ENCODE measurements at regions not wholly inside any gene's neighbourhood (a gene's known extent, or its start where the extent isn't known, plus 50 kb on each side); places are given as distances from the start of the nearest gene placed in this dataset.
"Not testable (repeated sequence)": the region's sequence is repeated elsewhere in the genome, so short reads cannot be mapped to it uniquely, and the experiment has no call there.

- H2BK5ac ChIP-seq (ENCODE audit: low read depth, low read length, poor library complexity, severe bottlenecking): no peak overlapping the region
- WGBS: 88% methylated on average over 2 of the region's 4 CpGs
- no peak overlapping the region for H4K91ac ChIP-seq (ENCODE audit: low read length)
- H2BK15ac ChIP-seq (ENCODE audit: low read depth, poor library complexity, severe bottlenecking): no peak overlapping the region
- H3K4me2 ChIP-seq (ENCODE audit: low read length, poor library complexity, severe bottlenecking): no peak overlapping the region
- no peak overlapping the region for H2BK120ac ChIP-seq (ENCODE audit: low read depth, low read length)
- H3K36me3 ChIP-seq (ENCODE audit: control insufficient read depth in 1 of 2, insufficient read depth in 2 of 2, low read depth in 1 of 2, low read length in 2 of 2): no peaks in the 10 kb centered on the region
- no peak overlapping the region for H3K14ac ChIP-seq (ENCODE audit: low read length in 2 of 2)
- no peak overlapping the region for H2AK5ac ChIP-seq (ENCODE audit: low read length, severe bottlenecking)
- no peaks in the 10 kb centered on the region for H3K79me1 ChIP-seq (replicated peaks; ENCODE audit: low read length, poor library complexity, severe bottlenecking)
- no peak overlapping the region for H3K23ac ChIP-seq (ENCODE audit: low read length in 2 of 2)
- H3K4me1 ChIP-seq (ENCODE audit: control insufficient read depth, insufficient read depth, low read depth, low read length): no peaks in the 10 kb centered on the region
- H3K9ac ChIP-seq (ENCODE audit: low read length): no peak overlapping the region
- no peak overlapping the region for H3K4me3 ChIP-seq (ENCODE audit: insufficient read depth in 1 of 2, low read depth in 1 of 2, low read length in 2 of 2)
- H3K27me3 ChIP-seq (ENCODE audit: control insufficient read depth in 1 of 2, insufficient read depth in 1 of 2, low read length in 2 of 2): no peaks in the 10 kb centered on the region
- no peak overlapping the region for H4K8ac ChIP-seq (ENCODE audit: low read length)
- H3K9me3 ChIP-seq (ENCODE audit: control insufficient read depth, low read length): peaks cover 10% of the 10 kb centered on the region
- H3K18ac ChIP-seq (ENCODE audit: low read depth in 1 of 2, low read length in 2 of 2): no peak overlapping the region
- no peak overlapping the region for H3K27ac ChIP-seq (ENCODE audit: low read length, poor library complexity, severe bottlenecking)
- H2BK12ac ChIP-seq (ENCODE audit: low read length in 2 of 2): no peak overlapping the region
- DNase-seq: no peak
- H3K4ac ChIP-seq (ENCODE audit: low read depth in 1 of 2, low read length in 2 of 2): no peak overlapping the region
- H2AFZ ChIP-seq (ENCODE audit: low read depth, low read length): no peak overlapping the region
Observed at GRCh38 chr9:85298499-85298898, 443.3 kb downstream of the AGTPBP1 start.

- H3K9ac ChIP-seq (ENCODE audit: low read length); H3K4ac ChIP-seq (ENCODE audit: low read depth in 1 of 2, low read length in 2 of 2); H2BK120ac ChIP-seq (ENCODE audit: low read depth, low read length); H3K27me3 ChIP-seq (ENCODE audit: control insufficient read depth in 1 of 2, insufficient read depth in 1 of 2, low read length in 2 of 2); H3K27ac ChIP-seq (ENCODE audit: low read length, poor library complexity, severe bottlenecking); H2AK5ac ChIP-seq (ENCODE audit: low read length, severe bottlenecking); H3K4me1 ChIP-seq (ENCODE audit: control insufficient read depth, insufficient read depth, low read depth, low read length); H3K18ac ChIP-seq (ENCODE audit: low read depth in 1 of 2, low read length in 2 of 2); H2AFZ ChIP-seq (ENCODE audit: low read depth, low read length); H2BK12ac ChIP-seq (ENCODE audit: low read length in 2 of 2); H3K79me1 ChIP-seq (replicated peaks; ENCODE audit: low read length, poor library complexity, severe bottlenecking); H3K4me3 ChIP-seq (ENCODE audit: insufficient read depth in 1 of 2, low read depth in 1 of 2, low read length in 2 of 2); H3K4me2 ChIP-seq (ENCODE audit: low read length, poor library complexity, severe bottlenecking); H3K23ac ChIP-seq (ENCODE audit: low read length in 2 of 2); H4K8ac ChIP-seq (ENCODE audit: low read length); H2BK5ac ChIP-seq (ENCODE audit: low read depth, low read length, poor library complexity, severe bottlenecking); H3K36me3 ChIP-seq (ENCODE audit: control insufficient read depth in 1 of 2, insufficient read depth in 2 of 2, low read depth in 1 of 2, low read length in 2 of 2); DNase-seq; H3K14ac ChIP-seq (ENCODE audit: low read length in 2 of 2); H4K91ac ChIP-seq (ENCODE audit: low read length); H2BK15ac ChIP-seq (ENCODE audit: low read depth, poor library complexity, severe bottlenecking): not testable (repeated sequence)
- peaks cover 10% of the 10 kb centered on the region for H3K9me3 ChIP-seq (ENCODE audit: control insufficient read depth, low read length)
- WGBS: 100% methylated on average over 2 of the region's 5 CpGs
Observed at GRCh38 chr9:85295244-85295643, 446.5 kb downstream of the AGTPBP1 start.

- no peaks in the 10 kb centered on the region for H3K9me3 ChIP-seq (ENCODE audit: control insufficient read depth, low read length)
- no peak overlapping the region for H2AFZ ChIP-seq (ENCODE audit: low read depth, low read length)
- no peak overlapping the region for H3K23ac ChIP-seq (ENCODE audit: low read length in 2 of 2)
- no peak overlapping the region for H3K18ac ChIP-seq (ENCODE audit: low read depth in 1 of 2, low read length in 2 of 2)
- no peak overlapping the region for H3K4me3 ChIP-seq (ENCODE audit: insufficient read depth in 1 of 2, low read depth in 1 of 2, low read length in 2 of 2)
- no peak for DNase-seq
- no peak overlapping the region for H3K9ac ChIP-seq (ENCODE audit: low read length)
- no peak overlapping the region for H3K14ac ChIP-seq (ENCODE audit: low read length in 2 of 2)
- H4K8ac ChIP-seq (ENCODE audit: low read length): no peak overlapping the region
- no peak overlapping the region for H2AK5ac ChIP-seq (ENCODE audit: low read length, severe bottlenecking)
- H3K27ac ChIP-seq (ENCODE audit: low read length, poor library complexity, severe bottlenecking): no peak overlapping the region
- H3K4me2 ChIP-seq (ENCODE audit: low read length, poor library complexity, severe bottlenecking): no peak overlapping the region
- no peak overlapping the region for H2BK5ac ChIP-seq (ENCODE audit: low read depth, low read length, poor library complexity, severe bottlenecking)
- no peak overlapping the region for H3K4ac ChIP-seq (ENCODE audit: low read depth in 1 of 2, low read length in 2 of 2)
- no peaks in the 10 kb centered on the region for H3K79me1 ChIP-seq (replicated peaks; ENCODE audit: low read length, poor library complexity, severe bottlenecking)
- no peaks in the 10 kb centered on the region for H3K4me1 ChIP-seq (ENCODE audit: control insufficient read depth, insufficient read depth, low read depth, low read length)
- H4K91ac ChIP-seq (ENCODE audit: low read length): no peak overlapping the region
- no peak overlapping the region for H2BK12ac ChIP-seq (ENCODE audit: low read length in 2 of 2)
- 71% methylated on average over 4 of the region's 4 CpGs for WGBS
- no peak overlapping the region for H2BK120ac ChIP-seq (ENCODE audit: low read depth, low read length)
- no peak overlapping the region for H2BK15ac ChIP-seq (ENCODE audit: low read depth, poor library complexity, severe bottlenecking)
- H3K27me3 ChIP-seq (ENCODE audit: control insufficient read depth in 1 of 2, insufficient read depth in 1 of 2, low read length in 2 of 2): peaks cover 0 to 3% of the 10 kb centered on the region in 2 experiments
- no peaks in the 10 kb centered on the region for H3K36me3 ChIP-seq (ENCODE audit: control insufficient read depth in 1 of 2, insufficient read depth in 2 of 2, low read depth in 1 of 2, low read length in 2 of 2)
Observed at GRCh38 chr9:85292261-85292660, 449.5 kb downstream of the AGTPBP1 start.

- Histone ChIP-seq H3K27ac (ENCODE audit: low read length, poor library complexity, severe bottlenecking) (no peak overlapping the region), H4K91ac (ENCODE audit: low read length) (no peak overlapping the region), H3K27me3 (ENCODE audit: control insufficient read depth in 1 of 2, insufficient read depth in 1 of 2, low read length in 2 of 2) (peaks cover 0 to 3% of the 10 kb centered on the region in 2 experiments), H2AFZ (ENCODE audit: low read depth, low read length) (no peak overlapping the region), H3K4ac (ENCODE audit: low read depth in 1 of 2, low read length in 2 of 2) (no peak overlapping the region), H2BK120ac (ENCODE audit: low read depth, low read length) (no peak overlapping the region), H3K14ac (ENCODE audit: low read length in 2 of 2) (no peak overlapping the region), H3K36me3 (ENCODE audit: control insufficient read depth in 1 of 2, insufficient read depth in 2 of 2, low read depth in 1 of 2, low read length in 2 of 2) (no peaks in the 10 kb centered on the region), H4K8ac (ENCODE audit: low read length) (no peak overlapping the region), H2BK12ac (ENCODE audit: low read length in 2 of 2) (no peak overlapping the region), H3K79me1 (replicated peaks; ENCODE audit: low read length, poor library complexity, severe bottlenecking) (no peaks in the 10 kb centered on the region), H2BK15ac (ENCODE audit: low read depth, poor library complexity, severe bottlenecking) (no peak overlapping the region), H3K9ac (ENCODE audit: low read length) (no peak overlapping the region), H2BK5ac (ENCODE audit: low read depth, low read length, poor library complexity, severe bottlenecking) (no peak overlapping the region), H3K4me1 (ENCODE audit: control insufficient read depth, insufficient read depth, low read depth, low read length) (no peaks in the 10 kb centered on the region), H3K9me3 (ENCODE audit: control insufficient read depth, low read length) (no peaks in the 10 kb centered on the region), H3K4me2 (ENCODE audit: low read length, poor library complexity, severe bottlenecking) (no peak overlapping the region), H3K18ac (ENCODE audit: low read depth in 1 of 2, low read length in 2 of 2) (no peak overlapping the region), H3K4me3 (ENCODE audit: insufficient read depth in 1 of 2, low read depth in 1 of 2, low read length in 2 of 2) (no peak overlapping the region), H2AK5ac (ENCODE audit: low read length, severe bottlenecking) (no peak overlapping the region), H3K23ac (ENCODE audit: low read length in 2 of 2) (no peak overlapping the region)
- no peak for DNase-seq
- 90% methylated on average over 6 of the region's 6 CpGs for WGBS
Observed at GRCh38 chr9:85291266-85291665, 450.5 kb downstream of the AGTPBP1 start.
